ENCODE measurements at regions not wholly inside any gene's neighbourhood (a gene's known extent, or its start where the extent isn't known, plus 50 kb on each side); places are given as distances from the start of the nearest gene placed in this dataset.

DNA sequence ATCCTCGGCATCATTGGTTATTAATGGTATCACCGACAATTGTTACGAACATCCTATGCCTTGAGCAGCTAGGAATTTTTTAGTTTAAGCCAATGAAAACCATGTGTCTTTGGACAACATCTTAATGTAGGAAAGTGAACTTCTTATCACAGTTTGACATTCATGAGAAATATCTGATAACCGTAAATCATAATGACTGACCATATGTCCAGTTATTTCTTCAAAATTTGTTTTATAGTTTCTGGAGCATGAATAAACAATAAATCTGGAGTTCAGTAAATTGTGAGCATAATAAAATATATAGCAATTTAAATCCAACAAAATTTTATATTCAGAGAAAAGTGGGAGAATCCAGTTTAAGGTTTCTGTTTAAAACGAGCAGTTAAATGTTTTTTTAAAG, 970.1 kb upstream of the ADGRB3 start:
- TF ChIP-seq, protein P1, sequence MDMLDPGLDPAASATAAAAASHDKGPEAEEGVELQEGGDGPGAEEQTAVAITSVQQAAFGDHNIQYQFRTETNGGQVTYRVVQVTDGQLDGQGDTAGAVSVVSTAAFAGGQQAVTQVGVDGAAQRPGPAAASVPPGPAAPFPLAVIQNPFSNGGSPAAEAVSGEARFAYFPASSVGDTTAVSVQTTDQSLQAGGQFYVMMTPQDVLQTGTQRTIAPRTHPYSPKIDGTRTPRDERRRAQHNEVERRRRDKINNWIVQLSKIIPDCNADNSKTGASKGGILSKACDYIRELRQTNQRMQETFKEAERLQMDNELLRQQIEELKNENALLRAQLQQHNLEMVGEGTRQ (IDR thresholded peaks at IDR 0.05): no peak
- TF ChIP-seq, protein P2, sequence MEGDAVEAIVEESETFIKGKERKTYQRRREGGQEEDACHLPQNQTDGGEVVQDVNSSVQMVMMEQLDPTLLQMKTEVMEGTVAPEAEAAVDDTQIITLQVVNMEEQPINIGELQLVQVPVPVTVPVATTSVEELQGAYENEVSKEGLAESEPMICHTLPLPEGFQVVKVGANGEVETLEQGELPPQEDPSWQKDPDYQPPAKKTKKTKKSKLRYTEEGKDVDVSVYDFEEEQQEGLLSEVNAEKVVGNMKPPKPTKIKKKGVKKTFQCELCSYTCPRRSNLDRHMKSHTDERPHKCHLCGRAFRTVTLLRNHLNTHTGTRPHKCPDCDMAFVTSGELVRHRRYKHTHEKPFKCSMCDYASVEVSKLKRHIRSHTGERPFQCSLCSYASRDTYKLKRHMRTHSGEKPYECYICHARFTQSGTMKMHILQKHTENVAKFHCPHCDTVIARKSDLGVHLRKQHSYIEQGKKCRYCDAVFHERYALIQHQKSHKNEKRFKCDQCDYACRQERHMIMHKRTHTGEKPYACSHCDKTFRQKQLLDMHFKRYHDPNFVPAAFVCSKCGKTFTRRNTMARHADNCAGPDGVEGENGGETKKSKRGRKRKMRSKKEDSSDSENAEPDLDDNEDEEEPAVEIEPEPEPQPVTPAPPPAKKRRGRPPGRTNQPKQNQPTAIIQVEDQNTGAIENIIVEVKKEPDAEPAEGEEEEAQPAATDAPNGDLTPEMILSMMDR (IDR thresholded peaks at IDR 0.05): no peak
- TF ChIP-seq, protein P3, sequence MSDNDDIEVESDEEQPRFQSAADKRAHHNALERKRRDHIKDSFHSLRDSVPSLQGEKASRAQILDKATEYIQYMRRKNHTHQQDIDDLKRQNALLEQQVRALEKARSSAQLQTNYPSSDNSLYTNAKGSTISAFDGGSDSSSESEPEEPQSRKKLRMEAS (IDR thresholded peaks at IDR 0.05): no peak

Measured in A549 (cell line).